IMR-90 (cell line): ENCODE measurements at regions not wholly inside any gene's neighbourhood (a gene's known extent, or its start where the extent isn't known, plus 50 kb on each side); places are given as distances from the start of the nearest gene placed in this dataset.

Source experiments
- ATAC-seq: fragments of 200-7000 bp; cut with Tn5 transposase; 2 replicates; pipeline ENCODE4 v1.9.1; 2020; ENCODE audit warnings: low read depth, mild to moderate bottlenecking, moderate library complexity
- BruUV-seq: library from RNA; stranded (reverse); fragments of 400-500 nt; replicated peaks from 2 replicates; lab custom pipeline; 2021; lab: Mats Ljungman, UMichigan
- CTCF ChIA-PET: fragments of 300-600 bp; formaldehyde crosslinking; extraction: SDS; loops from one replicate; lab custom pipeline; 2021; ENCODE audit warnings: antibody characterized with exemption; lab: Yijun Ruan, JAX
- POLR2A ChIA-PET: fragments of 300-600 bp; sonication (Branson Sonifier 250); formaldehyde crosslinking; loops from one replicate; lab custom pipeline; 2022; ENCODE audit warnings: antibody characterized with exemption; ENCODE audit not compliant: unreplicated experiment; lab: Charles Lee
- DNase-seq: peaks from one replicate; pipeline ENCODE4 v3.0.0; 2013
- H2AFZ ChIP-seq: replicated peaks from 2 replicates; pipeline ENCODE3; 2013; ENCODE audit warnings: low read length, mild to moderate bottlenecking; ENCODE audit not compliant: poor library complexity
- H2AK5ac ChIP-seq: 2 replicates; pipeline ENCODE4 v1.6.1; 2013; ENCODE audit warnings: low read depth, low read length, inconsistent platforms
- H2AK9ac ChIP-seq: replicated peaks from 2 replicates; pipeline ENCODE3; 2013; ENCODE audit warnings: mild to moderate bottlenecking, low read depth, low read length, moderate library complexity; ENCODE audit not compliant: poor library complexity
- H2BK120ac ChIP-seq: 2 replicates; pipeline ENCODE4 v1.6.1; 2013; ENCODE audit warnings: low read depth, low read length, inconsistent platforms
- H2BK15ac ChIP-seq: 3 replicates; pipeline ENCODE4 v1.6.1; 2013; ENCODE audit warnings: low read depth, low read length, inconsistent platforms
- H2BK20ac ChIP-seq: 2 replicates; pipeline ENCODE4 v1.6.1; 2013; ENCODE audit warnings: low read depth, mild to moderate bottlenecking, inconsistent platforms, low read length, moderate library complexity
- H2BK5ac ChIP-seq: 2 replicates; pipeline ENCODE4 v1.6.1; 2013; ENCODE audit warnings: mild to moderate bottlenecking, low read depth, low read length, inconsistent platforms; ENCODE audit not compliant: poor library complexity, severe bottlenecking
- H3K14ac ChIP-seq: replicated peaks from 2 replicates; pipeline ENCODE4 v1.6.1; 2013; ENCODE audit warnings: low read depth, low read length, inconsistent platforms
- H3K18ac ChIP-seq: 2 replicates; pipeline ENCODE4 v1.6.1; 2013; ENCODE audit warnings: low read depth, low read length, control low read depth
- H3K23ac ChIP-seq: 2 replicates; pipeline ENCODE4 v1.6.1; 2013; ENCODE audit warnings: low read depth, low read length, inconsistent platforms
- H3K27ac ChIP-seq: 2 replicates; pipeline ENCODE4 v1.5.1; 2013; ENCODE audit warnings: mild to moderate bottlenecking, control low read depth, low read length; ENCODE audit not compliant: insufficient read depth
- H3K27me3 ChIP-seq: 2 replicates; pipeline ENCODE4 v1.6.1; 2013; ENCODE audit warnings: low read length; ENCODE audit not compliant: control insufficient read depth, insufficient read depth
- H3K36me3 ChIP-seq: 2 replicates; pipeline ENCODE4 v1.6.1; 2013; ENCODE audit warnings: low read length, mixed read lengths; ENCODE audit not compliant: control insufficient read depth, insufficient read depth
- H3K4ac ChIP-seq: 2 replicates; pipeline ENCODE4 v1.6.1; 2013; ENCODE audit warnings: low read depth, low read length, inconsistent platforms
- H3K4me1 ChIP-seq: 2 replicates; pipeline ENCODE4 v1.6.1; 2013; ENCODE audit warnings: low read length, mixed read lengths; ENCODE audit not compliant: control insufficient read depth, insufficient read depth
- H3K4me2 ChIP-seq: 2 replicates; pipeline ENCODE4 v1.6.1; 2013; ENCODE audit warnings: low read depth, mild to moderate bottlenecking, control low read depth, low read length, moderate library complexity
- H3K4me3 ChIP-seq: 2 replicates; pipeline ENCODE4 v1.5.1; 2013; ENCODE audit warnings: low read depth, mild to moderate bottlenecking, control low read depth, low read length, moderate library complexity; ENCODE audit not compliant: insufficient read depth
- H3K56ac ChIP-seq: 2 replicates; pipeline ENCODE4 v1.6.1; 2013; ENCODE audit warnings: low read length, inconsistent platforms; ENCODE audit not compliant: insufficient read depth; ENCODE audit errors: extremely low read depth
- H3K79me1 ChIP-seq, 2 experiments: 2 replicates each; pipeline ENCODE4 v1.6.1; 2013; ENCODE audit warnings: low read length in 2 of 2, inconsistent platforms in 1 of 2, low read depth in 1 of 2
- H3K9ac ChIP-seq: 2 replicates; pipeline ENCODE4 v1.6.1; 2013; ENCODE audit warnings: low read depth, low read length, control low read depth
- H3K9me1 ChIP-seq: 2 replicates; pipeline ENCODE4 v1.6.1; 2013; ENCODE audit warnings: low read length, inconsistent platforms; ENCODE audit not compliant: insufficient read depth
- H3K9me3 ChIP-seq: 2 replicates; pipeline ENCODE4 v1.6.1; 2013; ENCODE audit warnings: low read length; ENCODE audit not compliant: control insufficient read depth, insufficient read depth
- H4K20me1 ChIP-seq: 2 replicates; pipeline ENCODE4 v1.6.1; 2013; ENCODE audit warnings: low read length, inconsistent platforms; ENCODE audit not compliant: insufficient read depth
- H4K5ac ChIP-seq: 2 replicates; pipeline ENCODE4 v1.6.1; 2013; ENCODE audit warnings: mild to moderate bottlenecking, low read depth, low read length, control low read depth
- H4K8ac ChIP-seq, 2 experiments: 2 replicates each; pipeline ENCODE4 v1.6.1; 2013; ENCODE audit warnings: low read depth in 2 of 2, low read length in 2 of 2, control low read depth in 1 of 2, inconsistent platforms in 1 of 2
- H4K91ac ChIP-seq: 2 replicates; pipeline ENCODE4 v1.6.1; 2013; ENCODE audit warnings: low read depth, low read length, inconsistent platforms; ENCODE audit not compliant: insufficient read depth
- CEBPB ChIP-seq: IDR thresholded peaks from 2 replicates; pipeline ENCODE4 v1.6.1; 2012; ENCODE audit warnings: low read depth, low read length, improper control_type of control experiment
- WGBS, 2 experiments: methylation state at CpG; one replicate each; pipeline versions ENCODE4 v1.1.5 to v1.1.7; 2013; ENCODE audit warnings: missing lambda C conversion rate in 2 of 2; ENCODE audit not compliant: insufficient read length in 1 of 2; ENCODE audit errors: extremely low coverage in 2 of 2; 5-methylcytosine and 5-hydroxymethylcytosine counted together
- dilution Hi-C: fragments of 300-500 bp; cut with HindIII; formaldehyde crosslinking; loops from one replicate; pipeline ENCODE4 v1.14.3; 2018; ENCODE audit warnings: low sequenced_read_pairs; ENCODE audit not compliant: unreplicated experiment
- in situ Hi-C: fragments of 300-500 bp; cut with MboI; formaldehyde crosslinking; loops from 3 replicates; pipeline ENCODE4 v1.14.3; 2019; ENCODE audit warnings: low sequenced_read_pairs, inconsistent platforms, mixed read lengths
- intact Hi-C: fragments of 100-400 bp; cut with micrococcal nuclease; formaldehyde crosslinking; loops from 2 replicates; pipeline ENCODE4 v1.10.0; 2022
- TF ChIP-seq, protein P1 (sequence below): fragments of 150-350 bp; IDR thresholded peaks from 2 replicates; pipeline ENCODE4 v1.6.1; 2017; ENCODE audit warnings: mild to moderate bottlenecking, antibody characterized with exemption, low read length, low read depth

DNA sequence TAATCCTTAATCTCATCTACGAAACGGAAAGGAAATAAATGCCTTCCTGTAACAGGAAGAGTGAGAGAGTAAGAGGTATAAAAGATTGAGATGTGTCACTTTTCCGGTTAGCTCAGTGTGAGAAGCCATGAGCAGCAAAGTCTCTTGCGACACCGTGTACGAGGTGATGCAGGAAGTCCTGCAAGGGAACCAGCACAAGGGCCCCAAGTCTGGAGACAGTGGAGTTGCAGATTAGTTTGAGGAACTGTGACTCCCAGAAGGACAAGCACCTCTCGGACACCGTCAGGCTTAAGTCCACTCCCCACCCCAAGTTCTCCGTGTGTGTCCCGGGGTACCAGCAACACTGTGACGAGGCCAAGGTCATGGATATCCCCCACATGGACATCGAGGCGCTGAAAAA is 592.3 kb upstream of the ADGRL2 start:
- CTCF ChIA-PET: no interaction called here
- H3K36me3 ChIP-seq: no peaks in the 10 kb centered on the region
- in situ Hi-C loops: no loop called here

More for the DNA sequence above, 592.3 kb upstream of the ADGRL2 start:
- Histone ChIP-seq H3K56ac (no peak overlapping the region), H4K20me1 (no peaks in the 10 kb centered on the region), H4K8ac (no peak overlapping the region), H2AFZ (no peak overlapping the region), H3K27ac (no peak overlapping the region), H3K4me1 (no peaks in the 10 kb centered on the region), H3K18ac (no peak overlapping the region), H4K91ac (no peak overlapping the region), H3K4me2 (no peak overlapping the region), H3K9ac (no peak overlapping the region), H2AK5ac (no peak overlapping the region), H3K79me1 (no peaks in the 10 kb centered on the region), H2BK15ac (no peak overlapping the region), H2BK20ac (no peak overlapping the region), H3K4ac (no peak overlapping the region), H3K23ac (no peak overlapping the region), H3K27me3 (no peaks in the 10 kb centered on the region), H2AK9ac (no peak overlapping the region), H3K9me1 (no peaks in the 10 kb centered on the region), H2BK5ac (no peak overlapping the region), H3K14ac (no peak overlapping the region), H4K5ac (no peak overlapping the region), H3K4me3 (no peak overlapping the region), H3K9me3 (no peaks in the 10 kb centered on the region), H2BK120ac (no peak overlapping the region)
- TF ChIP-seq, protein P1, sequence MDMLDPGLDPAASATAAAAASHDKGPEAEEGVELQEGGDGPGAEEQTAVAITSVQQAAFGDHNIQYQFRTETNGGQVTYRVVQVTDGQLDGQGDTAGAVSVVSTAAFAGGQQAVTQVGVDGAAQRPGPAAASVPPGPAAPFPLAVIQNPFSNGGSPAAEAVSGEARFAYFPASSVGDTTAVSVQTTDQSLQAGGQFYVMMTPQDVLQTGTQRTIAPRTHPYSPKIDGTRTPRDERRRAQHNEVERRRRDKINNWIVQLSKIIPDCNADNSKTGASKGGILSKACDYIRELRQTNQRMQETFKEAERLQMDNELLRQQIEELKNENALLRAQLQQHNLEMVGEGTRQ: no peak
- TF ChIP-seq CEBPB: peak; percentile 23; the same call in 1 of the 2 replicates
- POLR2A ChIA-PET: no interaction called here
- 84% methylated on average over 3 of the region's 13 CpGs; no CpG with 5 or more reads in 1 of the 2 experiments for WGBS, 2 experiments
- DNase-seq (no peak), ATAC-seq (no peak)
- no TSS peak for BruUV-seq
- dilution Hi-C loops: no loop called here
- intact Hi-C loops: no loop called here
